Astrocyte of the hippocampus (primary cell): ENCODE measurements at regions not wholly inside any gene's neighbourhood (a gene's known extent, or its start where the extent isn't known, plus 50 kb on each side); places are given as distances from the start of the nearest gene placed in this dataset.
A peak's percentile ranks its signal among the peaks of the same experiment; 100 is the strongest.

Experiments
- DNase-seq: peaks from one replicate; pipeline ENCODE4 v3.0.0; 2011; ENCODE audit warnings: low read depth, low spot score

- no peak for DNase-seq
Observed at GRCh38 chr13:112245989-112246388, 130.2 kb upstream of the SPACA7 start.

DNA sequence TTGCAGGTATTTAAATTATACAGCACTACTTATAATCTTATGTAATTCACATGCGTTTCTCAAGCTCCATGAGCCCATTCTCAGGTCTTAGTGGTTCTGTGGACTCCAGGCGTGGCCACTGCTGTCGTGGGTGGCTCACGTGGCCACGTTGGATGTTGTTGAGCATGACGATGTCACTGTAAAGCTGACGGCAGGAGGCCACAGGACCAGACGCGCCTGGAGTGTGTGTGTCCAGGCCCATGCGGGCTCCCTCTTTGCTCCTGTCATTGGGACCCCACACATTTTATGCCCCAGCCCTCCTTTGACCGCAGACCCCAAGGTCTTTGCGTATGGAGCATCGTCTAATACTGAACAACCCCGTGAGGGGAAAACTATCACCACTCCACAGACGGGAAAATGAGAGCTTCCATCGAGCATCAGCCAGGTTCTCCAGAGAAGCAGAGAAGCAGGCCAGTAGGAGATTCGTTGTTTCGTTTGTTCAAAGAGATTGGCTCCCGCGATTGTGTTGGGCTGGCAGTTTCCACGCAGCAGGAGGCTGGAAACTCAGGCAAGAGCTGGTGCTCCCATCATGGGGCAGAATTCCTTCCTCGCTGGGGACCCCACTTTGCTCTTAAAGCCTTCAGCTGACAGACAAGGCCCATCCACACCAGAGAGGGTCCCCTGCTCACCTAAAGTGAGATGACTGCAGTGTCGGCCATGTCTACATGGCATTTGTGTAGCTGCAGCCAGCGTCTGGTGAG lies 129.3 kb upstream of the SPACA7 start:
- DNase-seq, result no peak

DNA sequence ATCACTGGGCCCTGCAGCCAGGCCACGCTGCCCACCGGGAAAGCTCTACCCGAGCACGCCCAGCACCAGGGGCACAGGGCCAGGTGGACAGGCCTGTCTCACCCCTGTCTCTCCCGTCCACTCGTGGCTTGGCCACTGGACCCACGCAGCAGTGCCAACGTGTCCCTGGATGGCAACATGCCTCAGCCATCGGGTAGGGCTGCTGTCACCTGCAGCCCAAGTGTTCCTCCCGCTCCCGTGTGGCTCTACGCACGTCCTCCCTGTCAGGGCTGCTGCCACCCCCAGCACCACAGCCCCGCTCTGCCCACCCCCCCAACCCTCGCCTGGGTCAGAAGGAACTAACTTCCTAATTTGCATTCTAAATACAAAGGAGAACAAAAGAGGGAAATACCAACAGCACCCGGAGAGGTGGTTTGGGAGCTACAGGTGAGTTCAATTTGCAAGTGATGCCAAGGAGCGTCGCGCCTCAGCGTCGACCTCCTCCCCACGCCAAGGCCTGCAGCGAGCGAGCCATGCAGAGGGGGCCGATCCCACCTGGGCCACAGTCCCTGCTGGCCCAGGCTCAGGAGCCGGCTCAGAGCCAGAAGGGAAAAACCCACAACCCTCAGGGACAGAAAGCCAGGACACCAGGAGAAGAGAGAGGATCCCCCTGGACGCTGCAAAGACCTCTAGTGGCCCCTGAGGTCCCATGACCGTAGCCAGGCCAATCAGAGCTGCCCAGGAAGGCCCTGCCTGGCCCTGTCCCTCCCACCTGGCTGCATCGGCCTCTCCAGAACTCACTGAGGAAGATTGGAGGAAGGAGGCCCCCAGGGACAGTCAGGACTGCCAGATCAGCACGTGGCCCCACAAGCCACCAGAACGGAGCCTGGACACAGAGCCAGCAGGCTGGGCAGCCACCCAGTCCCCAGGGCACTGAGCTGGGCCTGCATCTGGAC lies 128.4 kb upstream of the SPACA7 start:
- no peak for DNase-seq

GRCh38 chr13:112248406-112248760 lies 127.8 kb upstream of the SPACA7 start:
- DNase-seq, result no peak

DNA sequence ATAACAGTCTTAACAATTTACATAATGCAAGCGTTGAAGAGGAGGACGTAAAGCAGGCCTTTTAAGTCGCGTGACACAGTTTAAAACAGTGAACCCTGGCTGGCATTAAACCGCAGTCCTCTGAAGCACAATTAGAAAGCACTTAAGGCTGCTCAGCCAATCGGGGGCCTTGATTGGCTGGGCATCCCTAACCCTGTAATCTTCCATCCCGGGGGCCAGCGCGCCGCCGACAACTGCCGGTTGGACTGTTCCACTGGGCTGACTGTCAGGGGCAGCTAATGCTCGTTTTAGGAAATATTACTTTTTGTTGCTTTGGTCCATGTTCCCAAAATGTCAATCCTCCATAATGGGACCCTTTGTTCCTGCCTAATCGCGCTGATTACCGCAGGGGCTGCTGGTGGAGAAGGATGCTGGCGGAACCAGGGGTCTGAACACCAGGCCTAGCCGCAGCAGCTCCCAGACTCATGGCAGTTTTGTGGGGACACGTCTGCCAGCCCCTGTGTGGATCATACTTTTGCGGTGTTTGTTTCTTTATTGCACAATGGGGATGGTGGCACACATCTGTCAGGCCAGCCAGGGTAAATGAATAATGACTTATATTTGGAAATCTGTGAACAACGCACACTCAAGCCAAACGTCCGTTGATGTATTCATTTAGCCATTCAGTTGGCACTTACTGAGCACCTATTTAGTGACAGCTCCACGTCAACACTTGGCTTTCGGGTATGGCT lies 127.1 kb upstream of the SPACA7 start:
- peak; percentile 14 for DNase-seq

DNA sequence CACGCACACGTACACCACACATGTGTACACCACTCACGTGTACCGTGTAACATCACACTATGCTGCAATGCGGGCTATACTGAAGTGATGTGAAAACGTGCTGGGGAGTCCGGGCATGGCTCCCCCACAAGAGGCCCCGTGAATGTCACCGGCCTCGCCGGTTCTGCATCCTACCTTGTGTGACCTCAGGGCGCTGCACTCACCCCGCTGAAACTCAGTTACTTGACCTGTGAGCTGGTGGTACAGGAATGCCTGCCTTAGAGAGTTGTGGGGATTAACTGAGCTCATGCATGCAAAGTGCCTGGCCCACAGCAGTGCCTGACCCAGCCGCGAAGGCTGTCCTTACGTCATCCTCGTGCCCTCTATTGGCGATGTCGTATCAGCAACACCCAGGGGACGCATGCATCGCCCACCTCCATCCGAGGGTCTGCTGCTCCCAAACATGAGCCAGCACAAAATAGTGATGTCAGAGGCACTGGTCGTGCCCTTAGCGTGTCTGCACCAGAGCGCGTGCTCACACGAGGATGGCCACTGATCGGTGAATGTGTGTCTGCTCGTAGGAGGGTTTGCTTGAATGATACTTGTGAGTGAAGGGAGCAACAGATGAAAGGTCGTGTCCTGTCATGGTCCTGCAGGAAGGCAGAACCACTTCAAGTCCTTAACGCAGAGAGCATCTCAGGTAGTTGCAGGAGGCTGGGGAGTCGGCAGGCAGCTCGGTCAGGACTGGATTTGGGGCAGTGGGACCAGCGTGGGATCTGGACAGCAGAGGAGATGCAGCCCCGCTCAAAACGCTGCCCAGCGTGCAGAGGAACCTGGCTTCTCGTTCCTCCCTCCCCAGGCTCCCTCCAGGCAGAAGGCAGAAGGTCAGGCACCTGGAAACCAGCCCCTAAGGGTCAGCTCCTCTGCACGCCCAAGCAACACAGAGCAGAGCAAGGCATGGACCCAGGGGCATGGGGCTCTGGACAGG lies 126.2 kb upstream of the SPACA7 start:
- no peak for DNase-seq

DNA sequence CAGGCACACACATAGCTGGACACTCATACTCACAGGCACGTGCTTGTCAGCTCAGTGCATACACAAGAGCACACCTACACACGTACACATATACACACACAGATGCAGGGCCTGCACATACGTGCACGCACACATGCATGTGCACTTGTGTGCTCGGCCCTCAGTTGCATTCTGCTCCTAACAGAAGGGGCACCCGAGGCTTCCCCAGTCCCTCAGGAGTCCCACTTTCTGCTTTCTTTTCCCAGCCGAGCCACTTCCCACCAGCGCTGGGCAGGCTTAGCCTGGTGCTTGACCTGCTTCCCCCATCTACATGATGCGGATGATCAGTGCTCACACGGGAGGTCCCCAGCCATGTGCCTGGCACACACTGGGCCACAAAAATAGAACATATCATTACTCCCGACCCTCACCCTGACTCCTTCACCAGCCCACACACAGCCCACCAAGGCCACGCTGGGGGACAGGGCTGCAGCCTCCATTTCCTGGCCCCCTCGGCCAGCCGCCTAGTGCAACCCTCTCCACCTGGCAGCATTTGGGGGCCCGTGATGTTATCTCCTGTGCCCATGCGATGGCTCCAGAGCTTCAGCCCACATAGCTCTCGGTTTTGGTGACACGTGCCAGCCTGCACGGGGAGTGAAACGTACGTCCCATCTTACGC lies 125.2 kb upstream of the SPACA7 start:
- DNase-seq, result no peak

DNA sequence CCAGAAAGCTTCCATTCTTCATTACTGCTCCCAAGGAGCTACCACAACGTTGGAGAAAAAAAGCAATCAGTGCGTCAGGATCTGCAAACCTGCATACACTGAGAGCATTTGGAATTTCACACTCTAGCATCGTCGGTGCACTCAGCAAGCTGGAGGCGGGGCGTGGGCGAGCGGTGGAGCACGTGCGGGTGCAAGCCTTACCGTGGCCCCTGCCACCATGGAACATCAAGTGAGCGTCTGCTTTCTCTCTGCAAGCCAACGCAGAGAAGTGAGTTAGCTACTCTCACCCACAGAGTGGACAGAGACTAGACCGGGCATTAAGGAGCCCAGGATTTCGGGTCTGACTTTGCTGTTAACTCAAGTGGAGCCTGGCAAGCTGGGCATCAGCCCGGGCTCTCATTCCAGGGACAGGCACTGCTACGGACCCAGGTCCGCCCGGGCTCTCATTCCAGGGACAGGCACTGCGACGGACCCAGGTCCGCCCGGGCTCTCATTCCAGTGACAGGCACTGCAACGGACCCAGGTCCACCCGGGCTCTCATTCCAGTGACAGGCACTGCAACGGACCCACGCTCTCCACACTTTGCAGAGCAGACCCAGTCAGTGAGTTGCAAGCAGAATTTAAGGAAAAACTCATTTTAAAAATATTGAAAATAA lies 124.1 kb upstream of the SPACA7 start:
- no peak for DNase-seq

DNA sequence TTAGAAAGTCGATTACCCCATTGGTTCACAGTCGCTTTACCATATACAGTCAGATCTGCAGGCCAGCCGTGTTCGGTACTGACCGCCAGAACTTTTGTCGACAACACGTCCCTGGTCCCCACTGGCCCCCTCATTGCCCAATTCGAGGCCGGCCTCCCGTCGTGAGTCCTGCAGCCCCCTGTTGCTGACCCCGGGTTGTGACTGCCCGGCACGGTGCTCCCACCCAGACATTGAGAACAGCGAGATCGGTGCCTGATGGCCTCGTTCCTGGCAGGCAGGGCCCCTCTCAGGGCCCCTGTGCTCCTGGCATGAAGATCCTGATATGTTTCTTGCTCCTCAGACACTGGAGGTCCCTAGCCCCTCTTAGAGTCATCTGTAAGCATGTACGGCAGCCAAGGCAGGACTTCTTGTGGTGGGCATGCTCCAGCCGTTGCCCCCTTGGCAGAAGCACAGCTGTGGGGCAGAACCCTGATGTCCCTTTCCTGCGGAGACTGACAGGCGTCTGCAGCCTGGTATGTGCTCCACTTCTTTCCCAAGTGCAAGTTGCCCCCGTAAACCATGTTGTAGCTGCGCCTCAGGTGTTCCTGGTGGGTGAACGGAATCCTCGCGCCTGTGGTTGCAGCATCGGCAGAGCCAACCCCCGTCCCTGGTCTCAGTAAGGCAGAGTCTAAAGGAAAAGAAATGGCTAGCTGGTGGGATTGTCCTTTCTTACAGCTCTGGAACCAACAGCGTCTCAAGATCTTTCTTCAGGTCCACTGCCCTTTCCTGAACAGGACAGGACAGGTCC lies 123.2 kb upstream of the SPACA7 start:
- no peak for DNase-seq

DNA sequence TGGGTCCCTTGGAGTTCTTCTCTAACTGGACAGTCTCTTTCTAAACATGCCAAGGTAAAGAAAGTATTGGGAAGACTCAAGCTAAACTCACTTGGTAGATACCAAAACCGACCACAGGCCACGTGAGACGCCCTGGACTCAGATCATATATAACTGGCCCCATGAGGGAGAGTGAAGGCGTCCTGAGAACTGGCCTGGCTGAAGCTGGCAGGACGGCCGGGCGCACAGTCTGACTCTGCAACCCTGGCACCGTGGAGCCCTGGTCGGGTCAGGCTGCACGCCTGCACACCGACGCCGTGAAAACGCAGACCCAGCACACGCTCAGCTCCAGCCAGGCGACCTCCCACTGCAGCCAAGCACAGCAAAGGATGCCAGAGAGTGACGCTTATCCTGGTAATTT lies 122.5 kb upstream of the SPACA7 start:
- no peak for DNase-seq

DNA sequence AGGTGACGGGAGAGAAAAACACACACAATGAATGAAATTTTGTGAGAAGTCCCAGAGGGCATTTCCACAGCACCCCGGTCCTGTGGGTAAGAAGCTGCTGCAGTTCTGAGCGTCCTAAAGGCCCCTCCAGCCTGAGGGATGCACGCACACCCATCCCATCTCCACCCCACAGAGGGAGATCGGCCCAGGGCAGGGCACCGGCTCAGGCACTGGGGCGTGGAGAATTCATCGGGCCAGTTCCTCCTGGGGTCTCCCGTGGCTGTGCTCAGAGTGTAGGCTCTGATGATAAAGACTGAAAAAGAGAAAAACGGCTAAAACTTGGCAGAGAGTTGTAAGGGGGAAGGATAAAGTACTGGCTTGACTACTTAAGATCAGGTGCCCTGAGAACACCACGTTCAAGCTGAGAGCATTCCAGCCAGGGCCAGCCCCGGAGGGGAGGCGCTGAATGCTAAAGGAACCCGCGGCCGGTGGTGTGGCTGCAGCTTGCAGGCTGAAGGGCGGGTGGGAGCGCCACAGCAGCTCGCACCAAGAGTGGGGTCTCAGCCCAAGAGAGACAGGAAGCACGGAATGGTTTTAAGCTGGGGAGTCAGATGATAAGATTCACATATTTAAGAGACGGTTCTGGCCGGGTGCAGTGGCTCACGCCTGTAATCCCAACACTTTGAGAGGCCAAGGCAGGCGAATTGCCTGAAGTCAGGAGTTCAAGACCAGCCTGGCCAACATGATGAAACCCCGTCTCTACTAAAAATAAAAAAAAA lies 121.9 kb upstream of the SPACA7 start:
- no peak for DNase-seq

- no peak for DNase-seq
Observed at GRCh38 chr13:112254900-112255299, 121.3 kb upstream of the SPACA7 start.

DNA sequence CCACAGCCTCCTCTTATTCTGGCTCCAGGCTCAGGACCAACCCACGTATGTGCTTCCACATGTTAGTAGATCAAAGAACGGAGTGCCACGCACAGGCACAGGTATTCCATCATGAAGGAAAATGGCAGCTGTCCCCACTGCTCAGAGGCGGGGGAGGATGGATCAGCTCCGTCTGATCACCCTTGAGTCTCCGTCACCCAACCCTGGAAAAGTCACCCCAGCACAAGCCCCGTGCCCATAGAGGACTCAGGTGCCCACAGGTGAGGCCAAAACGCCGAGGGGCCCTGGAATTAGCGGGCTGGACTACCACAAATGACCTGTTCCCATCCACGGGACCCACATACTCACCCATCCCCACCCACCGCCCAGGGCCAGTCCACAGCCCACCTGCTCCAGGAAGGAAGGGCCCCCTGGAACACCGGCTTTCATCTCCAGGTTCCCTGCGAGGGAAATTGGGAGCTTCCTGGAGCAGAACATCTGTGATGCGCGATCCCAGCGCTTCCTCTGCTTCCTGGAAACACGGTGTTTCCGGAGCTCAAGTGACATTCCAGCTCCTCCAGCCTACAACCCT lies 120.5 kb upstream of the SPACA7 start:
- no peak for DNase-seq

DNA sequence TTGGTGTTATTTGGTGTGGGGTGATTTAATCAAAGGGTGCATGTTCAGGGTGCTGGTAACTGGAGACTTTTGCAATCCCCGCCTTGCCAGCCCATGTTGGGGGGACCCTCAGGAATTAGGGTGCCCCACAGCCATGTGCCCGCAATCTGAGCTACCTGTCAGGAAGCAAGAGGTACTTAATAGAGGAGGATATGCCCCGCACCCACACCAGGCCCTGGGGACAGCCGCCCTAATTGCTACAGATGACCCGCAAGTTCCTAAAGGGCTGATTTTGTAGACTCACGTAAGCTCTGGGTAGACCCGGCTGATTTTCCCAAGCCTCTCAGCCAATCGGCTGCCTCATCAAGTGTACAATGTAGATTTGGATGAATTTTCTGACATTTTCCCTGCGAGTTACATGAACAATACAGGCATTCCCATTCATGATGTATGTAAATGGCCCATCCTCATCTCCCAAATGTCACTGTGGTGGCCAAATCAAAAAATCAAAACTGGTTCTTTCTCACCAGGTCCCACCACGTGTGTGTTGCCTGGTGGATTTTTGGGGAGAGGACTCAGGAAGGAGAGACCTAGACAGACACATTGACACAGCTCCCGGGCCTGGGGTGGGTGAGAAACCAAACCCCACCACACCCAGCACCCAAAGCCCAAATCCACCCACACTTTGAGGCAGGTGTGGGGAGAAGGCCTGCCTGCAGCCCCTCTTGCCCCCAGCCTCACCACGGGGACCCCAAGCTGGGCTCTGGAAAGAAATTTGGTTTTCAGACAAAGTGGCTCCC lies 119.2 kb upstream of the SPACA7 start:
- DNase-seq, result no peak

DNA sequence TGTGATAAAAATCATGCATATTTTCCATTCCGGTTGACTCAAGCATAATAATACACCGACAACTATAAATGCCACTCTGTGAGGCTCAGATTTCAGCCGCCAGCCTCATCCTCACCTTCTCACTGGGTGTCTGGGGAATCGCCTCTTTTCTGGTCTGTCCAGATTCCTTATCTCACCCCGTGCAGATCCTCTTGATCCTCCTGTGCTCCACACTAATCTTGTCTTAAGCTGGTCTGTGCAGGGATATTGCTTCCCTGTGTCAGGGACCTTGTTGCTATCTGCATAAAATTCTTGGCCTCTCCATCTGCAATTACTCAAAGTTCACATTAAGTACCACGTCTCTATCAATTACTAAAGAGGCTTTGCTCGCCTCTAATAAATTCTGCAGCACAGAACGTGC lies 116.6 kb upstream of the SPACA7 start:
- DNase-seq, result no peak

- no peak for DNase-seq
Observed at GRCh38 chr13:112260108-112261055, 115.8 kb upstream of the SPACA7 start.
